Esophagus (tissue), 2 donors: ENCODE measurements at regions not wholly inside any gene's neighbourhood (a gene's known extent, or its start where the extent isn't known, plus 50 kb on each side); places are given as distances from the start of the nearest gene placed in this dataset.

Source experiments
- H3K27ac ChIP-seq, 2 donors: one replicate each; pipeline ENCODE4 v1.5.1; 2013; ENCODE audit warnings: low read depth in 2 of 2, mild to moderate bottlenecking in 2 of 2, inconsistent platforms in 1 of 2, low read length in 1 of 2, moderate library complexity in 1 of 2
- H3K27me3 ChIP-seq, 2 donors: one replicate each; pipeline ENCODE4 v1.6.1; 2013; ENCODE audit warnings: low read length in 2 of 2, control low read depth in 1 of 2, mild to moderate bottlenecking in 1 of 2; ENCODE audit not compliant: insufficient read depth in 2 of 2, control insufficient read depth in 1 of 2
- H3K36me3 ChIP-seq, 2 donors: one replicate each; pipeline ENCODE4 v1.6.1; 2013; ENCODE audit warnings: low read length in 1 of 2; ENCODE audit not compliant: control insufficient read depth in 2 of 2, insufficient read depth in 2 of 2
- H3K4me1 ChIP-seq, 2 donors: one replicate each; pipeline ENCODE4 v1.6.1; 2013; ENCODE audit warnings: low read length in 1 of 2; ENCODE audit not compliant: control insufficient read depth in 2 of 2, insufficient read depth in 2 of 2
- H3K4me3 ChIP-seq, 2 donors: one replicate each; pipeline ENCODE4 v1.5.1; 2013; ENCODE audit warnings: low read length in 2 of 2, mild to moderate bottlenecking in 2 of 2, low read depth in 1 of 2, moderate library complexity in 1 of 2
- H3K9me3 ChIP-seq, 2 donors: one replicate each; pipeline ENCODE4 v1.6.1; 2013; ENCODE audit warnings: mild to moderate bottlenecking in 2 of 2, low read depth in 1 of 2, low read length in 1 of 2, moderate library complexity in 1 of 2; ENCODE audit not compliant: control insufficient read depth in 2 of 2, insufficient read depth in 1 of 2
- WGBS, 2 donors: extraction: QIAGEN DNeasy Blood & Tissue Kit; methylation state at CpG; one replicate each; pipeline ENCODE4 v1.1.7; 2013; 5-methylcytosine and 5-hydroxymethylcytosine counted together
- donor health status: healthy with polysubstance abuse.
- donor health status: Bipolar disorder and iron deficiency.

DNA sequence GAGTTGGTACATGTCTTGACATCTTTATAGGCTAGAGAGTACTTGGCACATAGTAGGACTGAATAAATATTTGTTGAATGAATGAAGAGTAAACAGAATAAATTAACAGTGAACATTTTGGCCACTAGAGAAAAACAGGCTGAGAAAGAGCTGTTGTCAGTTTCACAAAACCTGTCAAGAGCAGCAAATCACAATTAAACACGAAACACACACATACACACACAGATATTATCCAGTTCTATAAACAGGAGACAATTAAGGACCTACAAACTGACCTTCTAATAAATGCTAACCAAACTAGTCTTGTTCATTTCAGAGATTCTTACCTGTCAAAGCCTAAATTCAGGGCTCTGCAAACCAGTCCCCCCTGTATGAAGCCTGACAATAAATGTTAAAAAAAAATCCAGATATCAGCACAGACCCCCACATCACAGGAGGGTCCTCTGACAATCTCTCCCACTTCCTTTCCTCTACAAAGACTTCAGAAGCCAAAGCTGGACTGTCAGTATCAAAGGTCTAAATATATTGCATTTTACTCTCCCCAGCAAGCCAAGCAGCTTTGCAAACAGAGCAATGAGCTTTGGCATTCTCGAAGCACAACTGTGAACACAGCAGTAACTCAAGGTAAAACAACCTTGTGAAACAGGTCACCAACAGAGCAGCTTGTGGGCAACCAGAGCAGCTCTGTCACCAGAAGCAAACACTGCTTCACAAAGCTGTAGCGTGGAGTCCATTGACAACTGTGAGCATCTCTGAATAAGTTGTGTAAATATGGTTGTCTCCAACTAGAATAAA is 229.9 kb downstream of the TBXT start:
- H3K4me3 ChIP-seq, result no peak overlapping the region
- no peak overlapping the region for H3K27ac ChIP-seq
- 50 to 51% methylated on average over 3 of the region's 3 CpGs for WGBS, 2 donors
- H3K9me3 ChIP-seq, result peaks cover 0 to 2% of the 10 kb centered on the region in 2 donors
- H3K27me3 ChIP-seq, result no peaks in the 10 kb centered on the region
- H3K4me1 ChIP-seq, result no peaks in the 10 kb centered on the region
- no peaks in the 10 kb centered on the region for H3K36me3 ChIP-seq

DNA sequence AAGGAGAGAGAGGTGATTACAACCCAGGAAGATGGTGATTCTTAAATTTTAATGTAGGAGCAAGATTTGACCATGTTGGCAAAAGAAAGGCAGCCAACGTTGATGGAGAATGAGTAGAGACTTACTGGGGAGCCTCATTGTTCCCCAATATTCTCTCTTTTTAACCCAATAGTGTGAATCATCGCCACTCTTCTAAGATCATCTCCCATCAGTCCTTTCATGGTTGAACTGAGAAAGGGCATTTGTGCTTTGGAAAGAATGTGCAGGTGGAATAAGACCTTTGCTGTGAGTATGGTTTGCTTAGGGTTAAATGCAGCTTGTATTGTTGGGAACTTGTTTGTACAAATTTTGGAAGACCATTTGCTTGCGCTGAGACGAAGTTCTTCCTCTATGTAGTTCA is 231.0 kb downstream of the TBXT start:
- Histone ChIP-seq H3K36me3 (no peaks in the 10 kb centered on the region), H3K9me3 (peaks cover 0 to 4% of the 10 kb centered on the region in 2 donors), H3K27me3 (no peaks in the 10 kb centered on the region), H3K4me3 (no peak overlapping the region), H3K4me1 (no peaks in the 10 kb centered on the region), H3K27ac (no peak overlapping the region)
- 82 to 83% methylated on average over 4 of the region's 4 CpGs for WGBS, 2 donors

DNA sequence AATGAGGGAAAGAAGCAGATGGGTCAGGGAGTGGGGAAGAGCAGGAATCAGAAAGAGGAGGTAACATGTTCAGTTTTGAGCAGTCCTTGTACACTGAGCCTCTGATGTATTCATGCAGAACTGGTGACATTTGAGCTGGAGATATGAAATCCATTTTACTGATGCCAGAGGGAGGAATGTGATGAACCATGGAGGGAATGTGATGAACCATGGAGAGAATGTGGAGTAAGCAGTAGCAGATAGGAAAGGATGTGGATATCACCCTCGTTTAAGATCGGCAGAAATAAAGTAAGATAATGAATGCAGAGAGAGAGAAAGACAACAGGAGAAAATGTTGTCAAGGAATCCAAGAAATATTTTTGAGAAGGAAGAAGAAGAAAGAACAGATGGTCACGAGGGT is 231.6 kb downstream of the TBXT start:
- Histone ChIP-seq H3K36me3 (no peaks in the 10 kb centered on the region), H3K4me3 (no peak overlapping the region), H3K27me3 (no peaks in the 10 kb centered on the region), H3K27ac (no peak overlapping the region), H3K9me3 (peaks cover 0 to 2% of the 10 kb centered on the region in 2 donors), H3K4me1 (no peaks in the 10 kb centered on the region)
- WGBS, 2 donors, result 71 to 73% methylated on average over 3 of the region's 3 CpGs

DNA sequence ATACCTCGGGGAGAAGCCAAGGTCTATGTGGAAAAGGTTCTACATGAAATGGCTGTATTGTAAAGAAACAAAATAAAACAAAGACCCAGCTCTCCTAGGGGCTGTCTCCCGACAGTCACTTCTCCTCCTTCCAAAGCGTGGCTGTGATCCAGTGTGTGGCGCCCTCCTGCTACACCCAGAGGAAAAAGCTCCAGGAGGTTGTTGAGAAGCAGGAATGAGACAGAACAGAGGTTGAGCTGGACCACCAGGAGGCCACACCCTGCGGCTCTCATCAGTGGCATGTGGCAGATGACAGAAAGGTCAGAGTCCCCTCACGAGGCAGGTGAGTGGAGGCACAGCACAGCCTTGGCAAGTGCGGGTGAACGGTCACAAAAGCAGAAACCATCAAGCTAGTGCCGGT is 236.0 kb downstream of the TBXT start:
- no peaks in the 10 kb centered on the region for H3K27me3 ChIP-seq
- H3K36me3 ChIP-seq, result no peaks in the 10 kb centered on the region
- H3K27ac ChIP-seq, result no peak overlapping the region
- no peak overlapping the region for H3K4me3 ChIP-seq
- H3K4me1 ChIP-seq, result no peaks in the 10 kb centered on the region
- WGBS, 2 donors, result 65 to 69% methylated on average over 9 of the region's 9 CpGs
- H3K9me3 ChIP-seq, result peaks cover 0 to 6% of the 10 kb centered on the region in 2 donors

DNA sequence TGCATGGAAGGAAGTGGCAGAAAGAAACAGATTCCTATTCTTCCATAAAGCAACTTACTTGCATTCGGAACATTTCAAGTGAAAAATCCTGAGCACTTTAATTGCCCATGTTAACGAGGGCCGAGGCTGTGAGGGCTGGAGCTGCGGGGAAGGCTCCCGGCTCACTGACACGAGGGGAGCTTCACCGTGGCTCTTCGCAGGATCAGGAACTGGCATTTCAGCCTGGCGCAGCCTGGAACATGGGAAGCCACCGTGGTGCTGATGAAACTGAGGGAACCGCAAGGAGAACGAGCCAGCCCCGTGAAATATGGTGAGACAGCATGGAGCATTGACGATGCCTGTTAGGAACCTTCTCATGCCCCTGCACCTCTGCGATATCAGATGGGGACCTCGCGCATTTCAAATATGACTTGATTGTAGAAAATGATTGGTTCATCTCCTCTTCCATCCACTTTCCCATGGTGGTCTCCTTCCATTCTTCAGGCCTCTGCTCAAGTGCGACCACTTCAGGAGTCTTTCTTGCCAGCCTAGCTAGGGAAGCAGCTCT is 236.9 kb downstream of the TBXT start:
- H3K4me3 ChIP-seq, result no peak overlapping the region
- H3K9me3 ChIP-seq, result peaks cover 0 to 6% of the 10 kb centered on the region in 2 donors
- no peak overlapping the region for H3K27ac ChIP-seq
- no peaks in the 10 kb centered on the region for H3K4me1 ChIP-seq
- no peaks in the 10 kb centered on the region for H3K27me3 ChIP-seq
- whole genome bisulfite sequencing, 2 donors, result 89 to 93% methylated on average over 18 of the region's 18 CpGs
- no peaks in the 10 kb centered on the region for H3K36me3 ChIP-seq

DNA sequence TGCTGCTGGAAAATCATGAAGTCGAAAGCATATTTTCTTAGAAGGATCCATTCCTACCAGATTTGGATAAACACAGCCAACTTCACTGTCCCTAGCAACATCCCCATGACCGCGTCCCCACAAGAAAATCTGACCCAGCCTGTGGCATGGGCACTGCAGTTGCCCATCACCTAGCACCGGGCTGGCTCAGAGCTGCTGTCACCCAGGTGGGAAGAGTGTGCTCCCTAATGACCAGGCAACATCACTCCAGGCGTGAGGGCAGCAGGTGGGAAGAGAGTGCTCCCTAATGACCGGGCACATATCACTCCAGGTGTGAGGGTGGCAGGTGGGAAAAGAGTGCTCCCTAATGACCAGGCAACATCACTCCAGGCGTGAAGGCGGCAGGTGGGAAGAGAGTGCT is 238.0 kb downstream of the TBXT start:
- no peaks in the 10 kb centered on the region for H3K27me3 ChIP-seq
- H3K36me3 ChIP-seq, result no peaks in the 10 kb centered on the region
- no peak overlapping the region for H3K27ac ChIP-seq
- peaks cover 0 to 6% of the 10 kb centered on the region in 2 donors for H3K9me3 ChIP-seq
- WGBS, 2 donors, result 91 to 94% methylated on average over 8 of the region's 8 CpGs
- H3K4me3 ChIP-seq, result no peak overlapping the region
- H3K4me1 ChIP-seq, result no peaks in the 10 kb centered on the region

DNA sequence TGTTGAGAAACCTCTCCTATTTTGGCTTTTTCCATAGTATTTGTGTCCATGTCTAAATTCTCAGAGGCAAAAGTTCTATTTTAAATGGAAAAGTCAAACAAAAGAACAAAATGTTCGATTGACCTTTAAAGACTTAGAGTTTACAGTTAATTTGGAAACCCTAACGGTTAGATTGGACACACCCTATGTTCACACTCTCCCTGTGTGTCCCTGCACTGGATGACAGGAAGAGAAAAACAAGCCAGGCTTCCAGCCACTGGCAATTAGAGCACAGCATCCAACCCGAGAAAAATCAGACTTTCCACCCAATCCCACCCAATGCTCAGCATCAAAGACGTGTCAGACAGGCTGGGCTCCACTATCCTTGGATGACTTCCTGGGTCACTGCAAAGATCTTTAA is 241.3 kb downstream of the TBXT start:
- Histone ChIP-seq H3K27ac (no peak overlapping the region), H3K36me3 (no peaks in the 10 kb centered on the region), H3K4me1 (no peaks in the 10 kb centered on the region), H3K27me3 (no peaks in the 10 kb centered on the region), H3K9me3 (peaks cover 3 to 7% of the 10 kb centered on the region in 2 donors), H3K4me3 (no peak overlapping the region)
- 33 to 47% methylated on average over 4 of the region's 4 CpGs for WGBS, 2 donors

DNA sequence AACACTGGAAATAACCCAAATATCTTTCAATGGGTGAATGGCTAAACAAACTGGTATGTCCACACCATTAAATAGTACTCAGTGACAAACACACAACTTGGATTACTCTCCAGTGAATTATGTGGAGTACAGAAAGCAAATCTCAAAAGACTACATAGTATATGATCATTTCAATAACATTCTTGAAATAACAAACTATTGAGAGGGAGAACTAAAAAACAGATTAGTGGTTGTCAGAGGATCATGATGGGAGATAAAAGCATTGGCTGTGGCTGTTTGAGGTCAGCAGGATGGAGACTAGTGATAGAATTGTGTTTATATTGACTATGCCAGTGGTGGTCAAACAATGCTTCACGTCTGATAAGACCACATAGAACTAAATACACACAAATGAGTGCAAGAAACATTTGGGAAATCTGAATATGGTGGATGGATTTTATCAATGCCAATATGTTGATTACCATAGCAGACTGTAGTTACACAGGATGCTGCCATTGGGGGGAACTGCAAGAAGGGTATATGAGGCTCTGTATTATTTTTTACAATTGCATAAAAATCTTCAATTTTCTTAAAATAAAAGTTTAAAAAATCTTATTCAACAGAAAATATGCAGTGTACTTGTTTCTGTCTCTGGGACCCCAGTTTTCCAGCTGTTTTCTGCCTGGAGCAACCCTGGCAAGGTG is 242.0 kb downstream of the TBXT start:
- no peaks in the 10 kb centered on the region for H3K4me1 ChIP-seq
- no peak overlapping the region for H3K4me3 ChIP-seq
- no peaks in the 10 kb centered on the region for H3K27me3 ChIP-seq
- H3K9me3 ChIP-seq, result peaks cover 3 to 7% of the 10 kb centered on the region in 2 donors
- no peak overlapping the region for H3K27ac ChIP-seq
- no peaks in the 10 kb centered on the region for H3K36me3 ChIP-seq
- 30 to 38% methylated on average over 1 of the region's 1 CpG for WGBS, 2 donors

DNA sequence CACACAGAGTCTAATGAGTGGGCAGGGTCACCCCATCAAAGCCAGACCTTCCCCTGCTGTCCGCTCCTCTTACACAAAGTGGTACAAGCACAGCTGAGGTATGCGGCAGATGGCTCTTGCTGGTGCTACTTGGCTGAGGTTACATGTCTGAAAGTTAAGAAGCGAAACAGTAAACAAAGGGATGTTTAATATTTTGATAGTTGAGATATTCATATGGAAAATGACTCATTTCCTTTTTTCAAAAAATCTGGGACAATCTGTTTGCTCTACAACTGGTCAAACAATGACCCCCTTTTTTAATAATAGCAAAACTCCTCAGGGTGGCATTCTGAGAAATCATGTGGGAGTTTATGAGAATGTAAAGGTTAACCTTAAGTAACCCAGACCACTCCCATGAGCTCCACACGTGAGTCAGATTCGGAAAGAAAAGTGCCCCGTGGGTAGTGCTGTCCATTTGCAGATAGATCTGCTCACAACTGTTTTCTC is 245.3 kb downstream of the TBXT start:
- 60 to 64% methylated on average over 6 of the region's 6 CpGs for WGBS, 2 donors

More for the DNA sequence above, 245.3 kb downstream of the TBXT start:
- H3K27me3 ChIP-seq, result no peaks in the 10 kb centered on the region
- H3K36me3 ChIP-seq, result no peaks in the 10 kb centered on the region
- H3K4me1 ChIP-seq, result no peaks in the 10 kb centered on the region
- peaks cover 3% of the 10 kb centered on the region in 2 donors for H3K9me3 ChIP-seq
- no peak overlapping the region for H3K4me3 ChIP-seq
- no peak overlapping the region for H3K27ac ChIP-seq
